ENCODE measurements at regions not wholly inside any gene's neighbourhood (a gene's known extent, or its start where the extent isn't known, plus 50 kb on each side); places are given as distances from the start of the nearest gene placed in this dataset.

- intact Hi-C loops (cut with DNase I), result no loop called here
- peaks cover 0 to 2% (median 0%) of the 10 kb centered on the region in 3 donors for H3K4me1 ChIP-seq
- no peak for ATAC-seq
- DNase-seq, result no peak
- 67 to 83% methylated on average over 3 of the region's 3 CpGs for WGBS, 2 donors
- H3K27me3 ChIP-seq, result peaks cover 0 to 4% (median 0%) of the 10 kb centered on the region in 4 donors
- H3K27ac ChIP-seq, result no peak overlapping the region
- no peaks in the 10 kb centered on the region for H3K36me3 ChIP-seq
- no peak overlapping the region for H3K4me3 ChIP-seq
- FAIRE-seq, result no peak
- no peak for TF ChIP-seq CTCF (IDR thresholded peaks at IDR 0.05)
- no peaks in the 10 kb centered on the region for H3K9me3 ChIP-seq
These were observed 102.0 kb upstream of the CDKN3 start for GRCh38 chr14:54294802-54295201.

GRCh38 chr14:54299410-54300363 is 97.1 kb upstream of the CDKN3 start:
- DNase-seq (no peak), FAIRE-seq (no peak), ATAC-seq (peak in 2 of 4 donors; percentile 39 to 52)
- H3K4me3 ChIP-seq, result no peak overlapping the region
- peaks cover 0 to 5% (median 3%) of the 10 kb centered on the region in 3 donors for H3K4me1 ChIP-seq
- 21 to 22% methylated on average over 16 of the region's 16 CpGs for WGBS, 2 donors
- no peak for TF ChIP-seq CTCF (IDR thresholded peaks at IDR 0.05)
- intact Hi-C loops (cut with DNase I), result no loop called here
- H3K27ac ChIP-seq, result no peak overlapping the region
- peaks cover 0 to 4% (median 0%) of the 10 kb centered on the region in 4 donors for H3K27me3 ChIP-seq
- H3K9me3 ChIP-seq, result no peaks in the 10 kb centered on the region
- H3K36me3 ChIP-seq, result no peaks in the 10 kb centered on the region

- Histone ChIP-seq H3K4me3 (no peak overlapping the region), H3K9me3 (no peaks in the 10 kb centered on the region), H3K4me1 (peaks cover 0 to 5% (median 3%) of the 10 kb centered on the region in 3 donors), H3K27me3 (no peaks in the 10 kb centered on the region), H3K36me3 (no peaks in the 10 kb centered on the region), H3K27ac (no peak overlapping the region)
- ATAC-seq (peak; percentile 23 to 60 (median 52)), DNase-seq (no peak), FAIRE-seq (no peak)
- TF ChIP-seq CTCF (IDR thresholded peaks at IDR 0.05), result no peak
- 45 to 48% methylated on average over 2 of the region's 2 CpGs for WGBS, 2 donors
- intact Hi-C loops (cut with DNase I), result no loop called here
These were observed 95.9 kb upstream of the CDKN3 start for GRCh38 chr14:54300881-54301280.

GRCh38 chr14:54301359-54301758 is 95.4 kb upstream of the CDKN3 start:
- Histone ChIP-seq H3K9me3 (no peaks in the 10 kb centered on the region), H3K4me1 (peaks cover 0 to 5% (median 3%) of the 10 kb centered on the region in 3 donors), H3K27ac (no peak overlapping the region), H3K4me3 (no peak overlapping the region), H3K27me3 (no peaks in the 10 kb centered on the region), H3K36me3 (no peaks in the 10 kb centered on the region)
- no peak for DNase-seq
- FAIRE-seq, result no peak
- 85 to 87% methylated on average over 7 of the region's 7 CpGs for WGBS, 2 donors
- no peak for ATAC-seq
- intact Hi-C loops (cut with DNase I), result no loop called here
- TF ChIP-seq CTCF (IDR thresholded peaks at IDR 0.05), result no peak

GRCh38 chr14:54306806-54307205 is 90.0 kb upstream of the CDKN3 start:
- no peak for DNase-seq
- H3K4me3 ChIP-seq, result no peak overlapping the region
- WGBS, 2 donors, result 70 to 74% methylated on average over 4 of the region's 4 CpGs
- intact Hi-C loops (cut with DNase I), result no loop called here
- no peak for TF ChIP-seq CTCF (IDR thresholded peaks at IDR 0.05)
- no peaks in the 10 kb centered on the region for H3K36me3 ChIP-seq
- no peak overlapping the region for H3K27ac ChIP-seq
- H3K27me3 ChIP-seq, result no peaks in the 10 kb centered on the region
- ATAC-seq, result no peak
- no peaks in the 10 kb centered on the region for H3K9me3 ChIP-seq
- no peak for FAIRE-seq
- no peaks in the 10 kb centered on the region for H3K4me1 ChIP-seq
